ENCODE measurements at regions not wholly inside any gene's neighbourhood (a gene's known extent, or its start where the extent isn't known, plus 50 kb on each side); places are given as distances from the start of the nearest gene placed in this dataset.

DNA sequence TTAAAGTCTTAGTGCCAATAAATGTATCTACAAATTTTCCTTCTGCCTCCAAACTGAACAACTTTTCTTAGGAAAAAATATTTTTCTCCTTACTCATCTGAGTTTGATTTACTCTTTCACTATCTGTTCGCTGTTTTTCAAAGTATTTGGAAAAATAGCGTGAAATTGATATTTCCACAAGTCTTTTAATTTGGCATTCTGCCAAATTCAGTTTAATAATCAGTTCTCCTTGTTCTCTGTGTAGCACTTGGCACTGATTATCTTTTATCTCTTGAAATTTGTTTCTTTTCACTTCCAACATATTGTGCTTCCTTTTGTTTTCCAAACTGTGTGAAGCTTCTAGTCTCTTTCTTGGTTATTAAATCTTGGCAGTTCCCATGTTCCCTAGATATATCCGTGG lies 559.8 kb downstream of the RPL10L start:
- no peak overlapping the region for H3K4me3 ChIP-seq (ENCODE audit: control insufficient read depth, low read depth, low read length)
- TF ChIP-seq, protein P1, sequence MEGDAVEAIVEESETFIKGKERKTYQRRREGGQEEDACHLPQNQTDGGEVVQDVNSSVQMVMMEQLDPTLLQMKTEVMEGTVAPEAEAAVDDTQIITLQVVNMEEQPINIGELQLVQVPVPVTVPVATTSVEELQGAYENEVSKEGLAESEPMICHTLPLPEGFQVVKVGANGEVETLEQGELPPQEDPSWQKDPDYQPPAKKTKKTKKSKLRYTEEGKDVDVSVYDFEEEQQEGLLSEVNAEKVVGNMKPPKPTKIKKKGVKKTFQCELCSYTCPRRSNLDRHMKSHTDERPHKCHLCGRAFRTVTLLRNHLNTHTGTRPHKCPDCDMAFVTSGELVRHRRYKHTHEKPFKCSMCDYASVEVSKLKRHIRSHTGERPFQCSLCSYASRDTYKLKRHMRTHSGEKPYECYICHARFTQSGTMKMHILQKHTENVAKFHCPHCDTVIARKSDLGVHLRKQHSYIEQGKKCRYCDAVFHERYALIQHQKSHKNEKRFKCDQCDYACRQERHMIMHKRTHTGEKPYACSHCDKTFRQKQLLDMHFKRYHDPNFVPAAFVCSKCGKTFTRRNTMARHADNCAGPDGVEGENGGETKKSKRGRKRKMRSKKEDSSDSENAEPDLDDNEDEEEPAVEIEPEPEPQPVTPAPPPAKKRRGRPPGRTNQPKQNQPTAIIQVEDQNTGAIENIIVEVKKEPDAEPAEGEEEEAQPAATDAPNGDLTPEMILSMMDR (conservative IDR thresholded peaks at IDR 0.05; ENCODE audit: control insufficient read depth, insufficient read depth, low read depth, low read length) = no peak
- DNase-seq (ENCODE audit: low read depth) = no peak

DNA sequence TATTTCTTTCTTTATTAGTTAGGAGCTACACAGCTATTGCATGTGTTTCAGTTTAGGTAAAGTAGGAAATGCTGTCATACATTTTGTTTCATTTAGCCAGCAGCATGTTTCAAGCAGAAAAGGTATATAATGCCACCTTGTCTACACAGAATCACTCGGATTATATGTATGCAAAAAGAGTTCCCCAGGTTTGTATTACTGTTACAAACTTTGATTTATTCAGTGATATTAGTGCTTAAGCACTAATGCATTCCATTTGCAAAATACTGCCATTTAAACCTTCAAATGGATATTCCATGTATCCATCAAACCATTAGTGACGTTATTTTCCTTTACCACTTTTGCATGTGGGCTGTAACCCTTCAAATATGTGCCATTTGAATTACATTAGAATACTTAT lies 564.0 kb downstream of the RPL10L start:
- no peak overlapping the region for H3K4me3 ChIP-seq (ENCODE audit: control insufficient read depth, low read depth, low read length)
- no peak for DNase-seq (ENCODE audit: low read depth)
- TF ChIP-seq, protein P1 (conservative IDR thresholded peaks at IDR 0.05; ENCODE audit: control insufficient read depth, insufficient read depth, low read depth, low read length) = no peak

DNA sequence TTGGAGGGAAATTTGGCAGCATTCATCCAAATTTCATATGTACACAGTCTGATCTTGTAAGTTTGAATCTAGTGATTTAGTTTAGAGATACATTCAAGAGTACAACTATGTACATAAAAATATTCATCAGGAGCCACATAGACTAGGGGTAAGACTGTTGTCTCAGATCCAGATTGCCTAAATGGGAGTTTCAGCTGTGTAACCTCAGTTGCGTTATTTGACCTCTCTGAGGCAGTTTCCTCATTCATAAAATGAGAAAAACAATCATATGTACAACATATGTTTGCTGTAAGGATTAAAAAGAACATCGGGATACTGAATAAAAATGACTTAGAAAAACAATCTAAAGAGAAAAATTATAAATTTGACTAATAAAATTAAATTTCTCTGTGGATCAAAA lies 577.5 kb downstream of the RPL10L start:
- peak; percentile 7 for DNase-seq (ENCODE audit: low read depth)
- TF ChIP-seq, protein P1 (conservative IDR thresholded peaks at IDR 0.05; ENCODE audit: control insufficient read depth, insufficient read depth, low read depth, low read length) = no peak
- no peak overlapping the region for H3K4me3 ChIP-seq (ENCODE audit: control insufficient read depth, low read depth, low read length)

DNA sequence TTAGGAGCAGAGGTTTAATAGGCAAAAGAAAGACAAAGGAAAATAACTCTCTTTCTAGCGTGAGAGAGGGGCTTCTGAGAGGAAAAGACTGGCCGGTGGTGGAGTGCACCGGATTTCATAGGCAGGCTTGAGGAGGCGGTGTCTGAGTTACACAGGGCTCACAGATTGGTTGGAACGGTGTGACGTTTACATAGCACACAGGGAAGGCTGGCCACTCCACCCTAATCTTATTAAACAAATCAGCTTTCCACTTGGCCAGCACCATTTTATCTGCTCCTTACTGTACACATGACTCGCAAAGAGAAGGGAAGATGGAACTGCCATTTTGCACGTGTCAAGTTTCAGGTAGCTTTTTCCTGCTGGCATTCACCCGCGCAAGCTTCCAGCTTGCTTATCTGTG lies 587.7 kb downstream of the RPL10L start:
- no peak overlapping the region for H3K4me3 ChIP-seq (ENCODE audit: control insufficient read depth, low read depth, low read length)
- DNase-seq (ENCODE audit: low read depth) = peak; percentile 0
- TF ChIP-seq, protein P1 (conservative IDR thresholded peaks at IDR 0.05; ENCODE audit: control insufficient read depth, insufficient read depth, low read depth, low read length) = no peak

DNA sequence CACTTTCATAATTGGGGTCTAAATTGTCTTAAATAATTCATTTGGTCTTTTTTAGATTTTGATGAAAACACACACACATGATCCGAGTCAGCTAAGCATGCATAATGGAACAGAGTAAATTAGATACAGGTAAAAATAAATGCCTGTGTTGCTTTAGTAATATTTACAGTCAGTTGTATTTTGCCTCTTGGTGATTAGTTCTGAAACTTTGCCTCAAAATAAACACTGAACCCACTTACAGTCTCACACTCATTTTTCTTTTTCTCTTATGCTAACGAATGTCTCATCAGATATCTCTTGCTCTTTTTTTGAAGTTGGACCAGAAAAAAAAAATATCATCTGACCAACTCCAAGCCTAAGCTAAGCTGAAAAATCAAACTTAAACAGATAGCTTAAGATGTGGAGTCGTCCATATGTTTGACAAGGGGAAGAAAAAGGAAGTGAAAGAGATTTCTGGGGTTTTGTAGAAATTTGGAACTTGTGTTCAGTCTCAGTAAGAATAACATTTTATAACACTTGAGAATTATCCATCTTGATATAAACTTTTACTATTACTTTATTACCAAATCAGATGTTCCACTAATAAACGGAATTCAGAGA lies 592.5 kb downstream of the RPL10L start:
- no peak for DNase-seq (ENCODE audit: low read depth)
- H3K4me3 ChIP-seq (ENCODE audit: control insufficient read depth, low read depth, low read length) = no peak overlapping the region
- TF ChIP-seq, protein P1 (conservative IDR thresholded peaks at IDR 0.05; ENCODE audit: control insufficient read depth, insufficient read depth, low read depth, low read length) = no peak

DNA sequence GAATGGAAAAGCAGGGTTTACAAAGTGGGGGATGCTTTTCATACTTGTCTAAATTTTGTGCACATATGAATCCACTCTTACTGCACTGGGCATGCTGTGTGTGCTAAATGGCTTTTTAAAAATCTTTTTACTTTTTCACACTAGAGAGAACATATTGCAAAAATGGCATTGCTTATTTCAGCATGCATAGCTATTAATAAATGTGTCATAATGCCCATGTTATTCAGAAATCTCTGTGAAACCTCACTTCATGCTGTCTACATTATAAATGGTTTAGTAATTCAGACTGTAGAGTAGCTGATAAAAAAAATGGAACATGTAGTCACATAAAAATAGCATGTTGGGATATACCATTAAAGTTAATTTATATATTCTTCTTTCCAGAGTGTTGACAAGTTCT lies 593.8 kb downstream of the RPL10L start:
- TF ChIP-seq, protein P1 (conservative IDR thresholded peaks at IDR 0.05; ENCODE audit: control insufficient read depth, insufficient read depth, low read depth, low read length) = no peak
- DNase-seq (ENCODE audit: low read depth) = no peak

DNA sequence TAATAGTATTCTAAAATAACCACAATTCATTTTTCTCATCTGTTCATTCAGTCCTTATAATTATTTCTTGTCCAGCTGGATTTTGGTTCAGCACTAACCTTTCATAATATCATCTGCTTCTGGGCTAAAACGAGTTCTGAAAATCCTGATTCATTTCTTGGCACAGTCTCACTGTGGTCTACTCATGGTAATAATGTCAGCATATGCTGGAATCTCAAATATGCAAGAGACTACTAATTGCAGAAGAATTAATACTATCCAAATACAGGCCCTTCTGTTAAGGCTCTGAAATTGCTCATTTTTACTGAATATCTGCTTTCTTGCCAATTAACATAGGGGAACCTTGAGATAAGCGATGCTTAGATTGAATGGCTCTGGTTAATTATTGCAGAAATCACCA lies 597.1 kb downstream of the RPL10L start:
- TF ChIP-seq, protein P1 (conservative IDR thresholded peaks at IDR 0.05; ENCODE audit: control insufficient read depth, insufficient read depth, low read depth, low read length) = no peak
- DNase-seq (ENCODE audit: low read depth) = peak; percentile 87
- no peak overlapping the region for H3K4me3 ChIP-seq (ENCODE audit: control insufficient read depth, low read depth, low read length)

More for the DNA sequence above, 593.8 kb downstream of the RPL10L start:
- H3K4me3 ChIP-seq (ENCODE audit: control insufficient read depth, low read depth, low read length) = no peak overlapping the region

Data from fibroblast of mammary gland (primary cell).